ENCODE measurements at regions not wholly inside any gene's neighbourhood (a gene's known extent, or its start where the extent isn't known, plus 50 kb on each side); places are given as distances from the start of the nearest gene placed in this dataset.
"Not testable (repeated sequence)": the region's sequence is repeated elsewhere in the genome, so short reads cannot be mapped to it uniquely, and the experiment has no call there.

- no peak for DNase-seq (ENCODE audit: low spot score)
These were observed 100.2 kb upstream of the RAI14 start for GRCh38 chr5:34555699-34556508.

DNA sequence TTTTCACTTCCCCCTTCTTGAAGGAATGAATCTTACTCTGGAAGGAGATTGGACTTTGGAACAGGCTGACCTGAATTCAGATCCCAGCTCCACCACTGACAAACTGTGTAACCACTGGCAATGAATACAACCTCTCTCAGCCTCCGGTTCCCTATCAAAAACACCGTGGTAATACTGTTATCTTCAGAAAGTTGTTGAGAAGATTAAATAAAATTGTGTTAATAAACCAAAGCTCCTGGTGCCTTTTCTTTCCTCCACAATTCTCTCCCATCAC is 99.7 kb upstream of the RAI14 start:
- no peak for DNase-seq (ENCODE audit: low spot score)

DNA sequence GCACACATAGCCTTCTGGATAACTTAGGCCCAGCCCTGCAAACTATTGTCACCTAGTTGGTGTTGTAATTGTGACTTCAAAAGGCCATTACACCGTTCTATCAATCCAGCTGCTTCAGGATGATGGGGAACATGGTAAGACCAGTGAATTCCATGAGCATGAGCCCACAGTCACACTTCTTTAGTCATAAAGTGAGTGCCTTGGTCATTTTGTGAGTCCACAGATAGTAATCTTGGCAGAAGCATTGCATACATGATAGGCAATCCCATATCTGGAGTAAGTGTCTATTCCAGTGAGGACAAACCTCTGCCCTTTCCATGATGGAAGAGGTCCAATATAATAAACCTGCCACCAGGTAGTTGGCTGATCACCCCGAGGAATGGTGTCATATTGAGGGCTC is 94.5 kb upstream of the RAI14 start:
- DNase-seq (ENCODE audit: low spot score): not testable (repeated sequence)

GRCh38 chr5:34562791-34563190 is 93.3 kb upstream of the RAI14 start:
- no peak for DNase-seq (ENCODE audit: low spot score)

DNA sequence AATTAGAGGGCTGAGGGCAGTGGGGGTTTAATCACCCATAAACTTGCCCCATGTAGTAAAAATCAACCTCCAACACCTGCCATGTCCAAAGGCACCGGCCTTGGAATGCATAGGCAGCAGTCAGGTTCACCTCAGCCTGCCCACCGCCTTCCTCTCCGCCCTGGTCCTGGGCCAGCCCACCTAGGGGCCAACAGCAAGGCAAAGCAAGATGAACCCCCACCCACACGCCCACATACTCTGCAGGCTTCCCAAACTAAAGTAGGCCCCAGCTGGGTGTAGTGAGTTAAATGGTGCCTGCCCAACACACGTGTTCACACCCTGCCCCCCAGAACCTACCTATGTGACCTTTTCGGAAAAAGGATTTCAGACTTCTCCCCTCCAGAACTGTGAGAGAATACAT is 92.9 kb upstream of the RAI14 start:
- no peak for DNase-seq (ENCODE audit: low spot score)

GRCh38 chr5:34563931-34564709 is 92.0 kb upstream of the RAI14 start:
- no peak for DNase-seq (ENCODE audit: low spot score)

- DNase-seq (ENCODE audit: low spot score): no peak
These were observed 91.4 kb upstream of the RAI14 start for GRCh38 chr5:34564710-34565235.

- no peak for DNase-seq (ENCODE audit: low spot score)
These were observed 86.0 kb upstream of the RAI14 start for GRCh38 chr5:34570143-34570542.

- no peak for DNase-seq (ENCODE audit: low spot score)
These were observed 85.1 kb upstream of the RAI14 start for GRCh38 chr5:34570721-34571676.

DNA sequence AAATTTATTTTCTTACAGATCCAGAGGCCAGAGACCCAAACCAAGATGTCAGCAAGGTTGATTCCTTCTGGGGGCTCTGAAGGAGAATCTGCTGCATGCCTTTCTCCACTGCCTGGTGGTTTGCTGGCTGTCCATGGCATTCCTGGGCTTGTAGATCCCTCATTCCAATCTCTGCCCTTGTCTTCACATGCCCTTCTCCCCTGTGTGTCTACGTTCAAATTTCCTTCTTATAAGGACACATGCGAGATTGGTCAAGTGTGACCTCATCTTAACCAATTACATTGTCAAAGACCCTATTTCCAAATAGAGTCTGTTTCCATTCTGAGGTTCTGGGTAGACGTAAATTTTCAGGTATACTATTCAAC is 84.5 kb upstream of the RAI14 start:
- no peak for DNase-seq (ENCODE audit: low spot score)

- no peak for DNase-seq (ENCODE audit: low spot score)
These were observed 81.1 kb upstream of the RAI14 start for GRCh38 chr5:34574936-34575467.

DNA sequence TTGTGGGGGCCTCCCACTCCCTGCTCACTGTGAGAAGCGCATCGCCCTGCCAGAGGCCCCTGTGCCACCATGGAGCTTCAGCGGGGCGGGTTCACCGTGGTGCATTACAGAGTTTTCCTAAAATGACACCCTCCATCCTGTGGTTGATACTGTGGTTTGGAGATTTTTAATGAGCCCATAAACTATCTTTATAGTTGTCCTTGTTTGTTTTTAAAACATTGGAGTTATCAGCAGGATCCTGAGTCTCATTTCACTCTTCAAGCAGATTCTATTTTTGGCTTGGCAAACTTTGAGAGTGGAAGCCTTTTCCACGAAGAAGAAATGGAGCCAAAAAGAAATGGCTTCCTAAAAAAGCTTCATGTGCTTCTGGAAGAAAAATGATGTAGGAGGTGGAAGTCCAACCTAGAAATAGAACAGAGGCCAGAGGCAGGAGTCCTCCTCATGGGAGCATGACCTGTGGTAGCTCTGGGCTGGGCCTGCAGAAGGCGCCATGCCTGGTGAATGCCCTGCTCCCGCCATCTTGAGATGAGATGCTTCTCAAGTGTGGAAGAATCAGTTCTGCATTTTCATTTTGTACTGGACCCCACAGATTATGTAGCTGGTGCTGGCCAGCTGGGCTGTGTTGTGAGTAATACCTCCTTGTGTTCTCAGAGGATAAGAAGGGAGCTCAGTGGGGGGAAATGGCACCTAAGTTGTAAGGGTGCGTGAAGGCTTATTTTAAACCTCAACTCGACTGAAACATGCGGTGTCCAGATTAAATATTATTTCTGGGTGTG is 79.0 kb upstream of the RAI14 start:
- DNase-seq (ENCODE audit: low spot score): no peak

GRCh38 chr5:34578962-34579361 is 77.2 kb upstream of the RAI14 start:
- no peak for DNase-seq (ENCODE audit: low spot score)

DNA sequence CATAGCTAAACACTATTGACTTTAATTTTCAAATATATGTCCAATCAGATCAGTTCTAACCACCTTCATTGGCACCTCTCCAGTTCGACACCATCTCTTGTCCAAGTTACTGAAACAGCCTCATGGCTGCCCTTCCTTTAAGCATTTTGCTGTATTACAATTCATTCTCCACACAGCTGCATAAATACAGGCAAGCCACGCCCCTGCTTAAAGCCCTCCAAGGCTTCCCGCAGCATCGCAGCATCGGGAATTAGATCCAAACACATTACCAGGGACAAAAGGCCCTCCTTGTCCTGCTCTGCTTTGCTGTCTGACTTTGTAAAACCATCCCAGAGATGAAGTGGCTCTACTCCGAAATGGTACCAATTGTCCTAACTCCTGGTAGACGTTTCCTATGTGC is 75.1 kb upstream of the RAI14 start:
- DNase-seq (ENCODE audit: low spot score): no peak

DNA sequence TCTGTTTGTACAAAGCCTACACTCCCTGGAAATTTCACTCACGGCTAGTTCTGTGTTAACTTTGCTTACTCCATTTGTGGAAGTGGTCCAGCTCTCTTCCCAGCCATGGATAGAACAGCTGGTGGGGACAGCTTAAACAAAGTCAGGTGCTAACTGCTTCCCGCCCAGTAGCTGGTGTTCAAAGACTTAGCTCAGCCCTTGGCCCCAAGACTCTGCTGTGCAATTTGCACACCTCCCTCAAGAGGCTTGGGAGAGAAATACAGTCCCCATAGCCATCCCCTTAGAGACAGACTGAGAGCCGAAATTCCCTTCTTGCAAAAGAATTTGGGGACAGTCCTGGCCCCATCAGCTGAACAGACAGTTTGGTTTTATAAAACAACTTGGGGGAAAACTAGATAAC is 73.8 kb upstream of the RAI14 start:
- DNase-seq (ENCODE audit: low spot score): no peak

GRCh38 chr5:34583167-34583566 is 73.0 kb upstream of the RAI14 start:
- no peak for DNase-seq (ENCODE audit: low spot score)

GRCh38 chr5:34584165-34584564 is 72.0 kb upstream of the RAI14 start:
- no peak for DNase-seq (ENCODE audit: low spot score)

DNA sequence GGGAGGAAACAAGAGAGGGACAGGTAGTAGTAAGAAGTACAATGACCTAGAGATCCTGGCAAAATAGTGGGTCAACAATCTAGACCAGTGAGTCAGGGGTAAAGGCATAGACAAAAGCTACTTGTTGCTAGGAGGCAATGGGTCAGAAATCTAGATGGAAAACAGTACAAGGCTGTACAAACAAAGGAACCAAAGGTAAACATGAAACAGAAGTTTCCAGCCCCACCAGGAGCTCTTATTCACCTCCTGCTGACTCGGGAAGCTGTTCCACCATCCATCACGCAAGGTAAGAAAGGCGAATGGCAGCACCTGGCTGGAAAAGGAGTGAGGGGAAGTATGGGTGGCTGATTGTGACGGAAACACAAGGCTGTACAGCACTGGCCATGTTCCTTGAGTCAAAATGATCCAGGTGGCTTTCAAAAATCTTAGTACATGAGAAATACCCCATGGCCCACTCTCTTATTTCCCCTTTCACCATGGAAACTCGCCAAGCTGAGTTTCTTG is 70.5 kb upstream of the RAI14 start:
- DNase-seq (ENCODE audit: low spot score): no peak

DNA sequence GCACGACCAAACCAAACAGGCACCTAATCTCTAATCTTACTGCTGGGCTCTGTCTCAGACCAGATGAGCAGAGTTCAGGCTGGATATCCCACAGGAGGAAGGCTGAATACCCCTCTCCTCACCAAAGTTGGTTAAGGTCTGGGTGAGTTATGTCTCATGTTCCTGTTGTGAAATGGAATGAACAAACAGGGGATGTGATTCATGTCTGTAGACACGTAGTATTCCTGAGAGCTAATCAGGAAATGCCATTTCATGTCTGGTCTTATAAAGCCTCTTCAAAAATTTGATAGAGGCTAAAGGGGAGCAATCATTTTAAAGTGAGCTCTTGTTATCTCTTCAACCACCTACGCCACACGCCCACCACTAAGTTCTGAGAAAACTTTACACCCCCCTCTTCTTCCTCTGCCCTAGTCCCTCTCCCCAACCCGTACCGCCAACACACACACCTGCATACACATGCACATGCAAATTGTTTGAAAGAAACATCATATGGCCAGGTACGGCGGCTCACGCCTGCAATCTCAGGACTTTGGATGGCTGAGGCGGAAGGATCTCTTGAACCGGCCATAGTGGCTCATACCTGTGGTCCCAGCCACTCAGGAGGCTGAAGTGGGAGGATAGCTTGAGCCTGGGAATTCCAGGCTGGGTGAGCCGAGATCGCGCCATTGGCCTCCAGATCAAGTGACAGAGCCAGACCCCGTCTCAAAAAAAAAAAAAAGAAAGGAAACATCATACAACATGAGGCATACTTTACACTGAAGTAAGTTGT is 69.8 kb upstream of the RAI14 start:
- no peak for DNase-seq (ENCODE audit: low spot score)
